Activated T-helper 1 cell treated with Interleukin-2 at 50 U/mL for 16 hours (primary cell): ENCODE measurements at regions not wholly inside any gene's neighbourhood (a gene's known extent, or its start where the extent isn't known, plus 50 kb on each side); places are given as distances from the start of the nearest gene placed in this dataset.

Source experiments
- DNase-seq: peaks from one replicate; pipeline ENCODE4 v3.0.0-alpha.2; 2020; ENCODE audit warnings: low read depth

DNA sequence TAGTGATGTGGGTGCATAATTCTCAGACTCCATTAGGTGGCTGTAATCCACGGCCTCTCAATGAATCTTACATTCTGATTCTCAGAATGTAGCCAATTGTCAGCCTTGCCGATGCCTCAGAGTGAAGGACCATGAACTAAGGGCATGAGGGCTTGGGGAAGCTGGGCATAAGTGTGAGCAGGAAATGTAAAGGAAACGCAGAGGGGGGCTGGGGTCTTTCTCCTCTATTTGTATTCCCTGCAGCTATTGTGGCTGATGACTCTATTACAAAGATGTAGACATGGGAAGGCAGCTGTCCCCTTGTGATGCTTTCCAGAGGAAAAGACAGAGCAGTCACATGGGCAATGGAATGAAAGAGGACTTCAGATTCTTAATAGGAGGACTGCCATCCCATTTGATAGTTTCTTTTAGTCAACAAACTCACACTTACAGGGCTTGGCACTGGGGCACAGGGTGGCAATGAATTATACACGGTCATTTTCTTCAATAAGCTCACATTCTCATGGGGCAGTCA, 353.2 kb upstream of the PKDCC start:
- no peak for DNase-seq

- no peak for DNase-seq
These were observed 352.4 kb upstream of the PKDCC start for GRCh38 chr2:41695198-41696113.

DNA sequence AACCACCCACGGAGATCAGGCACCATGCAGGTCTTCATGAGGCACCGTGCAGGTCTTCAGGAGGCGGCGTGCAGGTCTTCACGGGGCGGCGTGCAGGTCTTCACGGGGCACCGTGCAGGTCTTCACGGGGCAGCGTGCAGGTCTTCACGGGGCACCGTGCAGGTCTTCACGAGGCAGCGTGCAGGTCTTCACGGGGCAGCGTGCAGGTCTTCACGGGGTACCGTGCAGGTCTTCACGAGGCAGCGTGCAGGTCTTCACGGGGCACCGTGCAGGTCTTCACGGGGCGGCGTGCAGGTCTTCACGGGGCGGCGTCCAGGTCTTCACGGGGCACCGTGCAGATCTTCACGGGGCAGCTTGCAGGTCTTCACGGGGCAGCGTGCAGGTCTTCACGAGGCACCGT, 350.4 kb upstream of the PKDCC start:
- no peak for DNase-seq

DNA sequence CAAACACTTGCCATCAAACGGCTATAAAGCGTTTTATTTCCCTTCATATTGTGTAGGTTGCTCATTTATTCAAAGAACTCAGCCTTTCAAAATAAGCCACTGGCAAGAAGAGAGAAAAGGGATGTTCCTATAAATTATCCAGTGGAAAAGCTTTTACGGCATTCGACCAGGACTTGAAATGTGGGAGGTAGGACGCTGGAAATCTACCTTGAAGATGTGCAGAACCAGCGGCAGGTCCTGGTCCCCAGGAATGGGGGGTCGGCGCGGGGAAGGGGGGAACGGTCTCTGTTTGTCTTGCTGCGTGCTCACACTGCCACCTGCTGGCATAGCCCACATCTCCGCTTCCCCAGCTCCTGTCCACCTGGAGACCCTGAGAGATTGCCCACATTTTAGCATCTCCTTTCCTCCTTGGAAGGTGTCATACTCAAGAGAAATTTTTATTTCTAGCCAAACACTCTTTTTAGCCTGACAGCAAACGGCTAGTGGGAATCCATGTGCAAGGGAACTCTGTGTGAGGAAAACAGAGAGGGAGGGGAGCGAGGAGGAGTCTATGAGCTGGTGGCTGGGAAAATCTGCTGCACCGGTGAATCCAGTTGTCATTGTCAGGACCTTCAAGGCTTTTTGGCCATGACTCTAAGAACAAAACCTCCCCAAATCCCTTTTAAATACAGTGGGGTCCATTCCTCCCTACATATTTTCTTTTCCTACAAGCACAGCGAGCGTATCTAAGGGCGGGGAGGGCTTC, 349.0 kb upstream of the PKDCC start:
- DNase-seq = no peak

DNA sequence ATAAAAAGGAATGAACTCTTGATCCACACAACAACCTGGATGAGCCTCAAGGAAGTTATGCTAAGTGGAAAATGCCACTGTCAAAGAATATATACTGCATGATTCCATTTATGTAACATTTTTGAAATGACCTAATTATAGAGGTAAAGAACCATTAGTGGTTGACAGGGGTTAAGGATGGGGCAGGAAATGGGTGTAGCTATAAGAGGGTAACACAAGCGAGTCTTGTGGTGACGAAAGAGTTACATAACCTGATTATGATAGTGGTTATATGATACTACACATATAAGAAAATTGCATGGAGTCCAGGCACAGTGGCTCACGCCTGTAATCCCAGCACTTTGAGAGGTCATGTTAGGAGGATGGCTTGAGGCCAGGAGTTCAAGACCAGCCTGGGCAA, 346.6 kb upstream of the PKDCC start:
- DNase-seq = no peak

DNA sequence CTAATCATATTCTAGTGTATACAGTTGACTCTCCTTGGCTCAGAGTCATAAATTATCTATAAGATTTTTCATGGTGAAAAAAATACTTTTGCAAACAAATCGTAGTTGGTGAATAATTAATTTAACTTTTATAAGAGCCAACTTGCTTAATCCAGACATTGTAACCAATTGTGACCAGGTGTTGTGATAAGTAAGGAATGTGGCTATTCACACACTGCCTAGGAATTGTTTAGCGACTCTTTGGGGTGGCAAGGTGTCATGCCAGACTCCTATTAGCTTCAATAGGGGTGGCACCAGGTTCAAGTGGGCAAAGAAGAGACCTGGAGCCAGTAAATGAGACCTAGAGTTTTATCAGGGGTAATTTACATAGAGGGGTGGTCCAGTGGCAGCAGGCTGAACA, 344.7 kb upstream of the PKDCC start:
- DNase-seq = no peak

DNA sequence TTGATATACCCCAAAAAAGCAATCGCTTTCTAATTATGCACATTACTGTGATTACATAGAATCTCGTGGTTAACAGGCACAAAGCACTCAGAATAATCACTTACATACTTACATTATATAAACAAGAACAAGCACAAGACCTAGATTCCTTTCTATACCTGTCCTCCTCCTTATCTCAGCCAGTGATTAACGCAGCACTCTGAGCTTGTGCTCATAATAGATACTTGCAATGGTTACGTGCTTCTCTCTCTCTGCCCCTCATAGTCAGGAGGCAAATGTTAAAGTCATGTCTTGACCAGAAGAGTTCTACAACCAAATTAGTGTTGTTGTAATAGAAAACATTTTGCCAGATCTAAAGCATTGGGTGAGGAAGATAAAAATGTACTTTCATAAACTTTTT, 342.2 kb upstream of the PKDCC start:
- DNase-seq = no peak

DNA sequence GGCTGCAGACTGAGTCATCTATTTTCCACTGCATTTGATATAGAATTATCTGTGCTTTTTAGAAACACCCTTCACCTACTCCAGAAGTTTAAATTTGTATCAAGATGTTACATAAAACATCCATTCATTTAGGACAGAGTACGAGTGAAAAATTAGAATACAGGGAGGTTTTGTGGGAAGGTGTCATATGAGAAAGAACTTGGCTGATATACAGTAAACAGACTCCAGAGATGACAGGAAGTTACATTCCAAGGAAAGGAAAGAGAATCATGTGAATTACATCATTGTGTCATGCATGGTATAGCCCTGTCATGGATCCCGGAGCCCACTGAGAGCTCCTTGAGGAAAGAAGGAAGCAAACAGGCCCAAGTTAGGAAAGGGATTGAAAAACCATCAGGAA, 341.5 kb upstream of the PKDCC start:
- no peak for DNase-seq

- no peak for DNase-seq
These were observed 339.9 kb upstream of the PKDCC start for GRCh38 chr2:41707790-41708451.

- DNase-seq = no peak
These were observed 337.9 kb upstream of the PKDCC start for GRCh38 chr2:41709702-41710599.

DNA sequence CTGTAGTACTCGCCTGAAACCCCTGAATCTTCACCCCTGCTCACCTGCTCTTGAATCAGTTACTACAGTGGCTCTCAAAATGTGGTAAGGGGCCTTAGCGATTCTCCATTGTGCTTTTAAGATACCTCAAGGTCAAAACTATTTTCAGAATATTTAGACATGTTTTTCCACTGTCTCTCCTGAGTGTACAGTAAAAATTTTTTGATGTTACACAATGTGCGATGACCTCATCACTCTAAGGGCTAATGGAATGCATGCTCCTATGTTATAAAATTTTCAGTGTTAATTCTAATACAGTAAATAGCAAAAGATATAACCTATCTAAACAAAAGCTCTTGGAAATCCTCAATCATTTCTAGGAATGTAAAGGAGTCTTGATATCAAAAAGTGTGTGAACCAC, 336.9 kb upstream of the PKDCC start:
- no peak for DNase-seq

DNA sequence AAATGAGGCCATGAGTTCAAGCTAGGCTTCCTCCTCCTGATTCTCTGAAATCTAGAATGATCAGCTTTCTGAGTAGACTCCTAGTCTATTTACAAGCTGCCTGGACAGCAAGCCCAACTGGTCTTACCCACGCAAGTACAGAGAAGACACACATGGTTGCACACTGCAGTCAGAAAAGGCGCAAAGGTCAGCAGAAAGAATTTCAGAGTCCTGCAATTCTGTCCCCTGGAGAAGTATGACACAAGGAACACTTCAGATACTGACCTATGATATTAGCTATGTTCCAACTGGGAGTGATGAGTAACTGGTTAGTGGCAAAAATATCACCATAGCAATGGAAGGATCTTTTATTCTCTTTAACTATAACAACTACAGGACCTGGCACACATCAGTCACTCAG, 336.1 kb upstream of the PKDCC start:
- no peak for DNase-seq

GRCh38 chr2:41716497-41716896, 331.3 kb upstream of the PKDCC start:
- no peak for DNase-seq

- no peak for DNase-seq
These were observed 330.0 kb upstream of the PKDCC start for GRCh38 chr2:41717839-41718238.

- no peak for DNase-seq
These were observed 329.1 kb upstream of the PKDCC start for GRCh38 chr2:41718705-41719104.

- no peak for DNase-seq
These were observed 328.1 kb upstream of the PKDCC start for GRCh38 chr2:41719756-41720155.

GRCh38 chr2:41720331-41721251, 327.2 kb upstream of the PKDCC start:
- no peak for DNase-seq

DNA sequence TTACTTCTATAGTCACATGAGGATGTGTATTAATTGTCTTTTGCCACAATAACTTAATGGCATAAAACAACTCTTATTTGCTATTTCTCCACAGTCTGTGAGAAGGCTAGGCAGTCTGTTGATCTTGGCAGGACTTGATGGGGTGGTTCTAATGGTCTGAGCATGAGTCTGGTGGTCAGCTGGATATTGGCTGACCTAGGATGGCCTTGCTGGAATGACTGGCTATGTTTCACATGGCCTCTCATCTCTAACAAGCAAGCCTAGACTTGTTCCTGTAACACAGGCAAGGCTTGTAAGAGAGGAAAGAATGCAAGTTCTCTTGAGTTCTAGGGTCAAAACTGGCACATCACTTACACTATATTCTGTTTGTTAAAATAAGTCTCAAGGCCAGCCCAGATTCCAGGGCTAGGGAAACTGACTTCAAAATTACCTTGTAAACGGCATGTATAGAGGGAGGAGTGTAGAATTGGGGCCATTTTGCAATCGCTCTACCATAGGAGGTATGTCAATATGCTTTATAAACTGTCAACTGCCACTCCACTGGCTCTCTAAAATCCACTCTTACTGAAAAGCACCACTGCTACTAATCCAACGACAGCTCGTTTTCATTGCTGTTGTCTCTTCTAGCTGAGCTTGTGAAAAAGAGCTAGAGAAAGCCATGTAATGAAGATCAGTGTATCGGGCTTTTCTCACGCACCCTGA, 325.0 kb upstream of the PKDCC start:
- DNase-seq = no peak

DNA sequence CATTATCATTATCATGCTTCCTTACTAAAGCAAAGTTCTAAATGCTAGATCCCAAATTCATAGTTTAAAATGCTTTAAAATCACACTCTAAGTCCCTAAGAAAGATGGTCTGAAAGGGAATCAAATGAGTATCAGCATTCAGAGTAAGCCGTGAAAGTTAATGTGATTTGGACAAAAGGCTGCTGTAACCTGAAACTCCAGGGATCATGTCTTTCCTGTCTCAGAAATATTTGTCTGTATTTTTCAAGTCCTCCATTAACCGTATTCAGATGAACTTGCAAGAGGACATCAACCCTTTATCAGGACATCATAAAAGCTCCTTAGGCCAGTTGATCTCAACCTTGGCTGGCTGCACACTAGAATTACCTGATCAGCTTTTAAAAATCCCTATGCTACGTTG, 324.3 kb upstream of the PKDCC start:
- no peak for DNase-seq

- DNase-seq = no peak
These were observed 323.4 kb upstream of the PKDCC start for GRCh38 chr2:41724465-41724864.
